GM19438 (cell line): ENCODE measurements at regions not wholly inside any gene's neighbourhood (a gene's known extent, or its start where the extent isn't known, plus 50 kb on each side); places are given as distances from the start of the nearest gene placed in this dataset.
"Not testable (repeated sequence)": the region's sequence is repeated elsewhere in the genome, so short reads cannot be mapped to it uniquely, and the experiment has no call there.

Experiments
- ATAC-seq: cut with Tn5 transposase; IDR thresholded peaks from one replicate; pipeline ENCODE4 v1.9.1; 2021; ENCODE audit warnings: low read depth; ENCODE audit not compliant: unreplicated experiment

DNA sequence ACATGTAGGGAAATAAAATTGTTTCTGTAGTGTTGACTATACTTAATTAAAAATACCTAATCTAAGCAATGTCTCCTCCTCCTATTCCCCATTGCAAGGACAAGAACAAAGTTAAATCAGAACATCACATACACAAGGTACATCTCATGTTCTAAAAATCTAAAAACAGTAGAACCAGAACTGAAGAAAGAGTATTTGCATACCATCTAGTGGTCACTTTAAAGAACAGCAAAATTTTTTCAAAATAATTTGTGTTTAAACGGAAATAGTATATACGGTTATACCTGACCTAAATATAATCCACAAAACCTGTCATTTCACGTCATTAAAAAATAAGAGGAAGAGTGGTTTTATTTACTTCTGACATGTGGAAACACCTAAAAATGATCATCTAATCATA is 294.3 kb upstream of the KCNH7 start:
- no peak for ATAC-seq

DNA sequence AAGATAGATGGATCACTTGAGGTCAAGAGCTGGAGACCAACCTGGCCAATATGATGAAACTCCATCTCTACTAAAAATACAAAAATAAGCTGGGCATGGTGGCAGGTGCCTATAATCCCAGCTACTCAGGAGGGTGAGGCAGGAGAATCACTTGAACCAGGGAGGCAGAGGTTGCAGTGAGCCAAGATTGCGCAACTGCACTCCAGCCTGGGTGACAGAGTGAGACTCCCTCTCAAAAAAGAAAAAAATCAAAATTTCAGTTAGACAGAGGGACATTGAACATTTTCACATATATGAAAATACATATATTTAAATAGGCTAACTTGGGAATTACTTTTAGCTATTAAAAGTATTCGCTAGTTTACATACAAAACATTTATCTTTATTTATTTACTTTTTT is 293.6 kb upstream of the KCNH7 start:
- not testable (repeated sequence) for ATAC-seq

DNA sequence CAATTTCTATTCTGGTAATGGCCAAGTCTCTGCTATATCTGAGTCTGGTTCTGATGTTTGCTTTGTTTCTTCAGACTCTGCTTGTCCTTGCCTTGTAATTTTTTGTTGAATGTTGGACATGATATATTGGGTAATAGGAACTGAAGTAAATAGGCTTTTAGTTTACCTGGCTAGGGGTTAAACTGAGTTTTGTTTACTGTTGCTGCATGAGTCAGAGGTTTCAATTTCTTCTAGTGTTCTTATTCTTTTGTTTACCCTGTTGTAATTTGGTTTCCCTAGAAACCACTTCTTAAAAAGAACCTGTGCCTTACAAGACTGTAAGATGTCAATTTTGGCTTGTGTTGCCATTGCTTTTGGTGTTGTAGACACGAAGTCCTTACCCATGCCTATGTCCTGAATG is 285.0 kb upstream of the KCNH7 start:
- ATAC-seq, result no peak

DNA sequence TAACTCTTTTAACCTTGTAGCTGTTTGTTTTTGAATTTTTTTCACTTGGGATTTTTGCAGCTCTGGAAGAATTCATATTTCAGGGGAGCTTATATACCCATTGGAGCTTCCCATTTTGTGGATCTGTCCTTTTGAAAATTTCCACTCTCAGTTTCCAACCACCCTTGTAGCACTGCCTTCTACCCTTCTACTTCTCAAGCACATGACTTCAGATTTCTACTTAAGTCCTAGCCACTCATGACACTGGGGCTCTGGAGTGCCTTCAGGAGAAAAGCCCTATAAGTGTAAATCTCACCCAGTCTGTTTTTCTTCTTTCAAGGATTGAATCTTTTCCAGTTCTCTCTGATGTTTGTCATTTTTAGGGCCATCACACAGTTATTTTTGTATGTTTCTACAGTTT is 283.7 kb upstream of the KCNH7 start:
- no peak for ATAC-seq

DNA sequence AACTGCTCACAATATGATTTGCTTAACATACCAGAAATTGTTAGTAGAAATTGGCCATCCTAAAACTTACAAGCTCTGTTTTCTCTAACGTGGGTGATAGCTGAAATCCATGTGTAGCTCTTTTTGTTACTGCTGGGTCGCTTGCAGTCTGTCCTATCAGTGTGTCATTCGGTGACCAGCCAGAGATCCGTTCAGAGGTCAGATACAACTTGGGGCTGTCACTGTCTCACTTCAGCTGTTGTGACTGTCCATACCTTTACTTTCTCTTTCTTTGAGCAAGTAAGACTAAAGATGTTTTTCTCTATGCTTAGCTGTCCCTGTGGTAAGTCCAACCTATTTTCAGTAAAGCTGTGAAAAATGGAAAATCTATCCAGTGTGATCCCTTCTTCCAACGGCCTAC is 282.9 kb upstream of the KCNH7 start:
- no peak for ATAC-seq

DNA sequence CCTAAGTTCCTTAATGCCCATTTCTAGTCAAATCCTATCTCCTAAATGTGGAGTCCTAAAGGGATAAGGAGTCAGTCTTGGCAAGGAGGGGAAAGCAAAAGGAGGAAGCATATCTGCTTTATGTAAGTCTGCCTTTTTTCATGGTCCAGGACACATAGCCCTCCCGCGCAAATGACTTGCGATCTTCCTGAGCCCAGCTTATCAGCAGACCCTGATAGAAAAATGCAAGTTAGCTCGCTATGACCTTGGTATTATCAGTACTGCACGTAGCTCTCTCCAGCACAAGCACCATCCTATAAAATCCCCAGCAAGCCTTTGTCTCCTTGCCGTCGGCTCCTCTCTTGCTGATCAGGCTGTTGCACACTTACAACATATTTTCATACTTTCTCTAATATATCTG is 281.4 kb upstream of the KCNH7 start:
- ATAC-seq, result no peak

DNA sequence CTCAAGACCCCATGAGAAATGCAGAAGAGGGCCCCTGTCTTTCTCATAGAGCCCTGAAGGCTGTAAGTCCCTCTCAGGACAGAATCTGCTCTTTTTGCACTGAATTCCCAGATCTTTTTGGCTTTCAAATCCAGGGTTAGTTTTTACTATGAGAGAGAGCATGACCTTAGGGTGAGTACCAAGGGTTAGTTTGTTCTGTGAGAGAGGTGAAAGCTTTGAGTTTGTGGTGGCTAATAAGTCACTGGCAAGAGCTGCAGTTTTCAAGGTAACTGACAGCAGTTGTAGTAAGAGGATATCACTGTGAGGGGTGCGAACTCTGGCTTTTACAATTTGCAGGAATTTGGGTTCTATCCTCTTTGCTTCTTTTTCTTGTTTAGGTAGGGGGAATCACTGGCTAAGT is 248.4 kb upstream of the KCNH7 start:
- no peak for ATAC-seq

DNA sequence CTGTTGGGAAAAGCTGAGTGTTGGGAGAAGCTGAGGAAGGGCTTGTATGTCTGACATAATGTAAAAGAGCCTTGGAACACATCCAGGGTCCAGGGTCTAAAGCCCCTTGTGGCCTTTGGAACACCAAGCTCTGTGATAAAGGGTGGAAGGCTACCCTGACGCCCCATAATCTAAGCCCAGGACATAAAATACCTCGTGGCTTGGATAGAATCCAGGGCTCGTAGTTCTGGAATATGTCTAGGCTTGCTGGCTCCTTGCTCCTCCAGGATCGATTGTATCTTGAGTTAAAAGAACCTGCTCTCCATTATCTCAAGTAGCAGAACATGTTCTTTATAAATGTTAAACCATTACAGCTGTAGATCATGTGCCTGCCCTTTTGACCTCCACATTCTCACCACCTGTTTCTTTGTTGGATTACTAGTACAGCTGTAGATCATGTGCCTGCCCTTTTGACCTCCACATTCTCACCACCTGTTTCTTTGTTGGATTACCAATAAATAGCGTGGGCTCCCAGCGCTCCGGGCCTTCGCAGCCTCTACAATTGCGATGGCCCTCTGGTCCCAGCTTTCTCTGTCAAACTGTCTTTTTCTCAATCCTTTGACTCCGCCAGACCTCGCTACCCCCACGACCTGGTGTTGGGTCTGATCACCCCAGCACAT is 246.9 kb upstream of the KCNH7 start:
- not testable (repeated sequence) for ATAC-seq

DNA sequence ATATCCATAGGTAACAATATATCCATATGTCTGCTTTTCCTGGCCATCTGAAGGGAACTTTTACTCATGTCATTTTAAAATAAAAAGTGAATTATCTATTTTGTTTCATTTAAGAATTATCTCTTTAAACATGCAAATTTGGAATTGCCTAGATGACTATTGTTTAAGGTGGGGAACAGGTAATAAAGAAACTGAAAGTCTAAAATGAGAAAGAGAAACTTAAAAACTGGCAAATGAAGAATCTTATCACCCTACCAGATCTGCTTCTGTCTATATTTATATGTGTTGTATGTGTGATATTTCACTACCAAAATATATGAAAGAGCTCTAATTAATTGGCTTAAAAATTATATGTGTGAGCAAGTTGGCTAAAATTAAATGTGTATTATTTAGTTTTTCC is 243.2 kb upstream of the KCNH7 start:
- no peak for ATAC-seq

DNA sequence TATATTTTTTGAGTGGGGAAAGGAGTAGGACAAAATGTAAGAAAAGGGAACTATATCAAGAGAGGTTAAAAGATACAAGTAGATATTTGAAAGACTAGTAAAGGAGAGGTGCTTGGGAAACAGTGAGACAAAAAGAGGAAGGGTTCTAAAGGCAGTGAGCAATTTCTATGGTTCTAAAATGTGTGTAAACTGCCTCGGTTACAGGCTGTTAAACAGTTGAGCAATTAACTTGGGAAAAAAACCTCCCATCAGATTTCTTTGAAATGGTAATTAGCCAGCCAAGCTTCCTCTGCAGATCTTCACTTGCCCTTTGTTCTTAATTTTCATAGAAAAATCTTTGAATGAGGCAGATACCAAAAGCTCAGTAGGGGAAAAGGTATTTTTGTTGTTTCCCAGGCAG is 238.7 kb upstream of the KCNH7 start:
- ATAC-seq, result no peak

DNA sequence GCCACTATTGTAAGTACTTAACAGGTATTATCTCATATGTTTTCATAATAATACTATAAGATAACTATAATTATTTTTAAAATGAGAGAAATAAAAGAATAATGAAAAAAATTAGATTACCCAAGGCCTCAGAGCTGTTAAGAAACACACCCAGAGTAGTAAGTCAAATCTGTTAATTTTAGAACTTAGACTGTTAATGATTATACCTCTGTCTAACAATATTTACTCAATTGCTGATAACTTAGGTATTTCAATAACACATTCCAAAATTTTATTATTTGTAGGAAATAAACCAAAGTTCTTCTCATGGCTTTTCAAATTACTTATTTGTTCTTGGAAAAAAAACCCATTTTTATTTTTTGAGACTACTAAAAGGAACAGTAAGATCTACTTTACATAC is 227.5 kb upstream of the KCNH7 start:
- no peak for ATAC-seq

DNA sequence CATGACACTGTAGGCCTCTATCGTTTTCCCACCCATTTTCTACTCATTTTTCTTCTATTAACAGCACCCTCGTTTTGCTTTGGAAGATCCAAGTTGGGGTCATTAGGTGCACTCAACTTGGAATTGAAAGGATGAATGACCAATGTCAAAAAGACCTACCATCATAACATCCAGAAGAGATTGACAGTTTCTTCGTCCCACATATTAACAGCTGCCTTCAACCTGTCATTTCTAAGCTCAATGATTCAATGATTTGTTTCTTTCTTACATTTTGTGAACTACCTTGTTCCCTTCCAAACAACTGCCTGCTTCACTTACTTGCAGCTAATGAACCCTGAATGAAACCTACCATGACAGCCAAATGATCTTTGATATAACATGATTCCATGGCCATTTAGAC is 224.0 kb upstream of the KCNH7 start:
- ATAC-seq, result no peak

DNA sequence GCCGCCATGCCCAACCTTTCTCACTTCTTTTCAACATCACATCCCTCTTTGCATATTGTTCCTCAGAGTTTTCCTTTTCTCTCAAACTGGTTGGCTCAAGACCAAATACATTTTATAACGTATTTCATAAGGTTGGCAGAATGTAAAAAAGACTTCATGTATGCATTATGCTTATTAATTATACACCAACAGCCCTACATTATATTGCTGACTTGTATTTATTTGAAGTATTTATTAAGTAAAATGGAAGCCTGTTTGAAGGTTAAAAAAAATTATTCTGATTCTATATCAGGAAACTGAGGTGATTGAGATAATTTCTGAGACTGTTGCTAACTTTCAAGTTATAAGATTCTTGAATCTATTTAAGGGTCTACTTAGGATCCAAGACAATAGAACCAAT is 208.0 kb upstream of the KCNH7 start:
- ATAC-seq, result no peak

DNA sequence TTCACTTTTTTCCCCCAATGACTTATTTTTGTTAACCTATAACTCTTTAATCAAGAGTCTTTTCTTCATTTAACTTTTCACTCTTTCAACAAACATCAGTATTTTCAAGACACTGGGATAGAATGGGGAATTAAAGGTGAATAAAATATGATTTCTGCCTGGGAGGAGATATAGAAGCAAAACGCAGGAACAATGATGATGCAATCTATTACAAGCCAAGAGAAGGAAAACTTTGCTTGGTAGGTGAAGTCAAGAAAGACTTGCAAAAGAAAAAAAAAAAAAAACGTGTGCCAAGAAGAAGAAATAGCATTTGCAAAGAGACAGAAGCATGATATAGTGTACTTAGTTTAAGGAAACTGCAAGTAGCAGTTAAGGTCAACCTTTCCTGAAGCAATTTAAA is 207.3 kb upstream of the KCNH7 start:
- no peak for ATAC-seq

DNA sequence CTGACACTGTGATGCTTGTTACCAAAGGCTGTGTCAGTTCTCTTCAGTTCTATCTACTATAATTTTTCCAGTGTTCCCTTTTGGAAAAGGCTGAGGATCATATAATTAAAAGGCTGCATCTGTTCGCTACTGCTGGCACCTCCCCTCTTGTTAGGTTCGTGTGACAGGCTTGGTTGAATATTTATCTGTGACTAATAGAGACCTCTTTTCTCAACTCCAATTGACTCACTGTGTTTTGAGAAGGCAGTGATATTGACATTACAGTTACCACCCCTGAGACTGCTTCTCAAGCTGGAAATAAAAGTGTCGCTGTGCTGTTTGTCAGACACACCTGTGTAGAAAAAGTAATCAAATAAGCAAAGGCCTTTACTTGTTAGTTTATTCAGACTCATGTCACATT is 205.5 kb upstream of the KCNH7 start:
- no peak for ATAC-seq

DNA sequence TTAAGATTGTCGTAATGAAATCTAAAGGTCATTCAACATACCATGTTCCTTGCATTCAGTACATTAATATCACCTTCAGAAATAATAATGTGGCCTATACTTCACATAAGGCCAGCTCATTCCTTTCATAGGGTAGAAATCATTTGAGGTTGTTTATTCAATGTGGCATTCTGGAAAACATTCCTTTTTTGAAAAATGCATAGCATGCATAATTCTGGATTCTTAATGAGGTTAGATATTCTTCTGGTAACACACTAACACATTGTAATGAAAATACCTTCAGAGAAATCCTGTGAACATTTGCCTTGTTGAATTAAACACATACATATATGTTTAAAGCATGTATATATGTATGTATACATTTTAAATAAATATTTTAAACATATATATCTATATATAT is 204.6 kb upstream of the KCNH7 start:
- ATAC-seq, result no peak

DNA sequence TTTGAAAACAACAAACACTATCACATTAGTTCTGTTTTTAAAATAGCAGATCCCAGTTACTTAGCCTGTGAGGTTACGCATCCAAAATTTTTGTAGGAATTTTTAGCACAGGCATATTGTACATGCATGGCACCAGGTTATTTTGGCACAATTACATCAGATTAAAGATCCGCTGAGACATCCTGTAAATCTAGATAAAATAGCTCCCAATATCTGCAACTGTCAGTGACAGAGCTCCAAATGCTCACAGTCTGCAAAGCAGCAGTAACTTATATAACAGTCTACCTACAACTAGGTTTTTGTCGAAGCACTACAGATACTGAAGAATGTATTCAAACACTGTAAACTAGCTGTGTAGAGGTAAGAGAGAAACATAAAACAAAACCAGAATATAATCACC is 200.7 kb upstream of the KCNH7 start:
- no peak for ATAC-seq

DNA sequence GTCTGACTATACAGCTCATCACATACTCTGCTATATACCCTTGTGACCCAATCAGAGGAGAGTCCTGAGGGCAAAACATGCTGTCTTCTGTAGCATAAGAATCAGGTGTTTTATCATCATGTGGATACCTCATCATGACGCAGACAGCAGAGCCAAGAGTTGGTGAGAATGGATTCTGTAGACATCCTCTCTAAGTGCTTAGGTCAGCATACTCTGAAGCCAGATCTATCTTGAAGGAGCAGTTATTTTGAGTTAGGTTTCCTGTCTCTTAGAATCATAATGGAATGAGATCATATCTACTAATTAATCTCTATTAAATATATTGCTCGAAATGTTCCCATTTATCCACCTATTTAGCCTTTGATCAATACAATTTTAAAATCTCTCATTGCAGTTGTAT is 190.2 kb upstream of the KCNH7 start:
- no peak for ATAC-seq

DNA sequence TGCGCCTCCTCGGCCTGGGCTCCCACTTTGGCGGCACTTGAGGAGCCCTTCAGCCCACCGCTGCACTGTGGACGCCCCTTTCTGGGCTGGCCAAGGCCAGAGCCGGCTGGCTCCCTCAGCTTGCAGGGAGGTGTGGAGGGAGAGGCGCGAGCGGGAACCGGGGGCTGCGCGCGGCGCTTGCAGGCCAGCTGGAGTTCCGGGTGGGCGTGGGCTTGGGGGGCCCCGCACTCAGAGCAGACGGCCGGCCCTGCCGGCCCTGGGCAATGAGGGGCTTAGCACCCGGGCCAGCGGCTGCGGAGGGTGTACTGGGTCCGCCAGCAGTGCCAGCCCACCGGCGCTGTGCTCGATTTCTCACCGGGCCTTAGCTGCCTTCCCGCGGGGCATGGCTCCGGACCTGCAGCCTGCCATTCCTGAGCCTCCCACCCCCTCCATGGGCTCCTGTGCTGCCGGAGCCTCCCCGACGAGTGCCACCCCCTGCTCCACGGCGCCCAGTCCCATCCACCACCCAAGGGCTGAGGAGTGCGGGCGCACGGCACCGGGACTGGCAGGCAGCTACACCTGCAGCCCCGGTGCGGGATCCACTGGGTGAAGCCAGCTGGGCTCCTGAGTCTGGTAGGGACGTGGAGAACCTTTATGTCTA is 187.7 kb upstream of the KCNH7 start:
- ATAC-seq, result not testable (repeated sequence)

DNA sequence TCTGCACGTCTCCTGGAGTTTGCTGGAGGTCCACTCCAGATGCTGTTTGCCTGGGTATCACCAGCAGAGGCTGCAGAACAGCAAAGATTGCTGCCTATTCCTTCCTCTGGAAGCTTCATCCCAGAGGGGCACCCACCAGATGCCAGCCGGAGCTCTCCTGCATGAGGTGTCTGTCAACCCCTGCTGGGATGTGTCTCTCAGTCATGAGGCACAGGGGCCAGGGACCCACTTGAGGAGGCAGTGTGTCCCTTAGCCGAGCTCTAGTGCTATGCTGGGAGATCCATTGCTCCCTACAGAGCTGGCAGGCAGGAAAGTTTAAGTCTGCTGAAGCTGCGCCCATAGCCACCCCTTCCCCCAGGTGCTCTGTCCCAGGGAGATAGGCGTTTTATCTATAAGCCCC is 178.3 kb upstream of the KCNH7 start:
- not testable (repeated sequence) for ATAC-seq

DNA sequence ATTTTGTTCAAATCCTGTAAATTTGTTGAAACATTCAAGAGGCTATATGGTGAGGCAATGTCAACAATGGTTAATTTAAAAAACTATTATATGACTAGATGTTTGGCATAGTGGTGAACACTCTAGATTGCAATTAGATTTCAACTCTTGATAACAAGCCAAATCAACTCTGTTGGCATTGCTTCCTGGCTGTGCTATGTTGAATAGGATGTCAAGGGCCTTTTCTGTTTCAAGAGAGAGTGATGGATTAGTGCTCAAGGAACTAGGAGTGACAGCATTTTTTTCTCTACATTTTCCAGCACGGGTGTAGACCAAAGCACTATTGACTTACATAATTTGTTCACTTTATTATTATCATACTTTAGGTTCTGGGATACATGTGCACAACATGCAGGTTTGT is 172.4 kb upstream of the KCNH7 start:
- ATAC-seq, result no peak

DNA sequence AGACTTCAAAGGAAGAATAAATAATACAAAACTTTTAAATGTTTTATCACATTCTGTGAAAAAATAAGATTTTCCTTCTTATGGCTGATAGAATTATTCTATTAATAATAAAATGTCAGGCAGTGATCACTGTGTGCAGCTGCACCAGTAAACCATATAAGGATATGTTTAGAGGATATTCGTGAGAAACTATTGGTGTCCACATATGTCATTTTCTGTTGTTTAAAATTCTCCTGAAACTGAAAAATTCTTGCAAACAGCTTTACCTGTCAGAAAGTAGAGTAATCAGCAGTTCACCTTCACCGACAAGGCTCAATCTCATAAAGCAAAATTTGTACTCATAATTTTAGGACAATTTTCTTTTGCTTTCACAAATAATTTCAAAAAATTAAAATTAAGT is 170.1 kb upstream of the KCNH7 start:
- no peak for ATAC-seq

DNA sequence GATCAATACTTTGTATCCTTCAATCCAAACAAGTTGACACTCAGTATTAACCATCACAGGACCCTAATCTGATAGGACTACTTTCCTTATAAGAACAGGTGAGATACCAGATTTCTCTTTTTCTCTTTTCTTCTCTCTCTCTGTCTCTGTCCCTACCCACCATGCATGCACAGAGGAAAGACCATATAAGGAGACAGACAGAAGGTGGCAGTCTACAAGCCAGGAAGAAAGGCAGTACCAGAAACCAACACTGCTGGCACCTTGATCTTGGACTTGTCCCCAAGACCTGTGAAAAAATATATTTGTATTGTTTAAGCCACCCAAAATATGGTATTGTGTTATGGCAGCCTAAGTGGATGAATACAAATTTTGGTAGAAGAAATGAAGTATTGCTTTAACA is 156.2 kb upstream of the KCNH7 start:
- ATAC-seq, result no peak
